Brain microvascular endothelial cell (primary cell): ENCODE measurements at regions not wholly inside any gene's neighbourhood (a gene's known extent, or its start where the extent isn't known, plus 50 kb on each side); places are given as distances from the start of the nearest gene placed in this dataset.

Experiments
- DNase-seq: peaks from one replicate; pipeline ENCODE4 v3.0.0-alpha.2; 2020
- H3K27ac ChIP-seq: fragments of 250-450 bp; sonication (Bioruptor Pico); 2 replicates; pipeline ENCODE4 v1.5.1; 2020; ENCODE audit warnings: mild to moderate bottlenecking, moderate library complexity
- H3K27me3 ChIP-seq: fragments of 250-450 bp; sonication (Bioruptor Pico); replicated peaks from 2 replicates; pipeline ENCODE4 v1.5.1; 2020; ENCODE audit warnings: mild to moderate bottlenecking
- H3K36me3 ChIP-seq: fragments of 250-450 bp; sonication (Bioruptor Pico); replicated peaks from 2 replicates; pipeline ENCODE4 v1.5.1; 2020; ENCODE audit warnings: mild to moderate bottlenecking
- H3K4me3 ChIP-seq: 2 replicates; pipeline ENCODE4 v1.5.1; 2011; ENCODE audit warnings: low read depth, mild to moderate bottlenecking, control low read depth, low read length, moderate library complexity
- CTCF ChIP-seq: IDR thresholded peaks from 2 replicates; pipeline ENCODE4 v1.5.1; 2011; ENCODE audit warnings: low read depth, mild to moderate bottlenecking, moderate library complexity, low read length, control low read depth, inconsistent platforms; ENCODE audit errors: missing control alignments
- in situ Hi-C: cut with HindIII; loops from 2 replicates; pipeline ENCODE4 v1.10.0; 2017; ENCODE audit warnings: low sequenced_read_pairs, low pct_ligation_motif_present

- Histone ChIP-seq H3K27me3 (no peaks in the 10 kb centered on the region), H3K27ac (no peak overlapping the region), H3K4me3 (no peak overlapping the region), H3K36me3 (no peaks in the 10 kb centered on the region)
- in situ Hi-C loops = no loop called here
- DNase-seq = no peak
- TF ChIP-seq CTCF = no peak
Measured at GRCh38 chr17:33935822-33936221, 319.3 kb upstream of the CCL2 start.

- in situ Hi-C loops = no loop called here
- Histone ChIP-seq H3K36me3 (no peaks in the 10 kb centered on the region), H3K27ac (no peak overlapping the region), H3K4me3 (no peak overlapping the region), H3K27me3 (no peaks in the 10 kb centered on the region)
- no peak for DNase-seq
- TF ChIP-seq CTCF = no peak
Measured at GRCh38 chr17:33936764-33937163, 318.3 kb upstream of the CCL2 start.

- TF ChIP-seq CTCF = no peak
- Histone ChIP-seq H3K4me3 (no peak overlapping the region), H3K27me3 (no peaks in the 10 kb centered on the region), H3K36me3 (no peaks in the 10 kb centered on the region), H3K27ac (no peak overlapping the region)
- no peak for DNase-seq
- in situ Hi-C loops = no loop called here
Measured at GRCh38 chr17:33939959-33940358, 315.1 kb upstream of the CCL2 start.

GRCh38 chr17:33940769-33941370 is 314.2 kb upstream of the CCL2 start:
- TF ChIP-seq CTCF = no peak
- in situ Hi-C loops = no loop called here
- Histone ChIP-seq H3K4me3 (no peak overlapping the region), H3K36me3 (no peaks in the 10 kb centered on the region), H3K27ac (no peak overlapping the region), H3K27me3 (no peaks in the 10 kb centered on the region)
- DNase-seq = no peak

- no peak for DNase-seq
- no peaks in the 10 kb centered on the region for H3K36me3 ChIP-seq
- in situ Hi-C loops = no loop called here
- TF ChIP-seq CTCF = no peak
- no peak overlapping the region for H3K4me3 ChIP-seq
- no peak overlapping the region for H3K27ac ChIP-seq
- no peaks in the 10 kb centered on the region for H3K27me3 ChIP-seq
Measured at GRCh38 chr17:33941744-33942143, 313.3 kb upstream of the CCL2 start.

- Histone ChIP-seq H3K36me3 (no peaks in the 10 kb centered on the region), H3K27me3 (no peaks in the 10 kb centered on the region), H3K4me3 (no peak overlapping the region), H3K27ac (no peak overlapping the region)
- in situ Hi-C loops = no loop called here
- no peak for TF ChIP-seq CTCF
- no peak for DNase-seq
Measured at GRCh38 chr17:33942414-33942813, 312.7 kb upstream of the CCL2 start.
